Mesenteric fat pad (tissue), 1 donor: ENCODE measurements at regions not wholly inside any gene's neighbourhood (a gene's known extent, or its start where the extent isn't known, plus 50 kb on each side); places are given as distances from the start of the nearest gene placed in this dataset.

Source experiments
- DNase-seq: peaks from one replicate; pipeline ENCODE4 v3.0.0-alpha.2; 2020; ENCODE audit warnings: low spot score
- donor health status: DM: yes; HTN: yes; CAD: no.

GRCh38 chr3:194860725-194861124 is 175.0 kb downstream of the FAM43A start:
- no peak for DNase-seq

GRCh38 chr3:194861375-194861774 is 175.7 kb downstream of the FAM43A start:
- DNase-seq = no peak

DNA sequence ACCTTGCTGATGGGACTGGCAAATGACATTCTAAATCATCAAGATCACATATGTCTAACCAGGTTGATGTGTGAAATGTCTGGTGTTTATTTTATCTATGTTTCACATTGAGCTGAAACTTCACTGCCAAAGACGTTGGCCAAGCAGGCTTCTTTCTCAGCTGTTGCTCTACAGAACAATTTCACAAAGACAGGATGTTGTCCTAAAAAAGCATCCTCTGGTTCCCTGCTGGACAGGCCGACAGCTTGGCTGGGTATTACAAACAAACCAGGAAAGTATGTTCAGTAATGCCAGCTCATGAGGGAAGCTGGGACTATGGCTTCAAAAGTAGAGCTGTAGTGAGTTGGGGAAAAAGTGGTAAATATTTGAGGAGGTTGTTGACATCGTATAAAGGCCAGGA is 179.4 kb downstream of the FAM43A start:
- no peak for DNase-seq

- no peak for DNase-seq
Observed at GRCh38 chr3:194865615-194866014, 179.9 kb downstream of the FAM43A start.

DNA sequence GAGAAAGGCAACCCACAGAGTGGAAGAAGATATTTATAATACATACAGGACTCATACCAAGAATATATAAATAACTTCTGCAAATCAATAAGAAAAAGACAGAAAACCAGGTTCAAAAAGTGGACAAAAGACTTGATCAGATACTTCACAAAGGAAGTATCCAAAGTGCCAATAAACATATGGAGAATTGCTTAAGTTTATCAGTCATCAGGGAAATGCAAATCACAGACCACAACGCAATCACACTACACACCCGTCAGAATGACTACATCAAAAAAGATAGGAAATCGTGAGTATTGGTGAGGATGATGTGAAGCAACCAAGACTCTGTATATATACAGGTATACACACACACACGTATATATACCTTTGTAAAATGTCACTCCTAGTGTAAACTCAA is 180.6 kb downstream of the FAM43A start:
- DNase-seq = no peak

GRCh38 chr3:194867270-194867983 is 181.7 kb downstream of the FAM43A start:
- DNase-seq = no peak

GRCh38 chr3:194868831-194869230 is 183.1 kb downstream of the FAM43A start:
- no peak for DNase-seq

- peak; percentile 37 for DNase-seq
Observed at GRCh38 chr3:194869482-194870169, 183.9 kb downstream of the FAM43A start.

GRCh38 chr3:194870394-194871110 is 184.9 kb downstream of the FAM43A start:
- DNase-seq = peak; percentile 33

DNA sequence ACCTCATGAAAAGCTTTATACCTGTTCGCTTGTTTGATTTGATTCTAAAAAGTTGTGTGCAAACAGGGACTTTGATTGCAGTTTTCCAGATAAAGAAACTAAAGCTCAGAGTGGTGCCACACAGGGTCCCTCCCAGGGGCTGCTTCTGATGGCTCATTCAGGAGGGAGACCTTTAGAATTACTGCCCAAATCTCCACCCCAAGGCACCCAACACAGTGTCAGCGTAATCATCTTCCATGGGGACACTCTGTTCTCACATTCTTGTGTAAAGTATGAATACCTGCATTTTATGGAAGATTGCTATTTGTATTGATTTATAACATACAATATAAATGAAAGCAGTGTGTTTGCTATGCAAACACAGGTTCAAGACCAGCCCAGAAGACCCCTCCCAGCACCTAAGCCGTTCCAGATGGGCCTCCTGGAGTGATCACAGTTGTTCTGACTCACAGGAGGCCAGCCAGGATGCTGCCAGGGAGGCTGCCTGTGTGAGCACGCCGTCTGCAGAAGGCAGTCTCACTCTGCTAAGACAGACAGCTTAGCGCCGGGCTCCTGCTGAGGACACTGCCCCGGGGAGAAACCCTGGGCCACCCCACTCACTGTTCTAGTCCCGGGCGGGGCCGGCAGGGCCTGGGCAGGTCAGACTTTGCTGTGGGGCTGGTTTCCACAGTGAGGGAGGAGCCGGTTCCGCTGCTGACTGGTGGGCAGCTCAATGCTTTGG is 185.6 kb downstream of the FAM43A start:
- DNase-seq = peak; percentile 91

- DNase-seq = peak; percentile 82
Observed at GRCh38 chr3:194871864-194872668, 186.4 kb downstream of the FAM43A start.

DNA sequence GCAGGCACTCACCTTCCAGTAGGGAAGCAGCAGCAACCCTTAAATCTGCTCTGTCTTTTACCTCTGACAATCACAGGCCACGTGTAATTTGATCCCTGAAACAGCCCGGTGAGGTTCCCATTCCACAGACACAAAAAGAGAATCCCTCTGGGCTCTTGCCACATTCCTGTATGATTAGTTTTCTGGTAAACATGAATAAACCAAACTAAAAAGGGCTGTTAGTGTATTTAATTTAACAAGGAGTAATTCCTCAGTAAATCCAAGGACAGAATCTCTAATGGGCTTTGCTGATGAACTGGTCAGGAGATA is 186.9 kb downstream of the FAM43A start:
- DNase-seq = no peak

DNA sequence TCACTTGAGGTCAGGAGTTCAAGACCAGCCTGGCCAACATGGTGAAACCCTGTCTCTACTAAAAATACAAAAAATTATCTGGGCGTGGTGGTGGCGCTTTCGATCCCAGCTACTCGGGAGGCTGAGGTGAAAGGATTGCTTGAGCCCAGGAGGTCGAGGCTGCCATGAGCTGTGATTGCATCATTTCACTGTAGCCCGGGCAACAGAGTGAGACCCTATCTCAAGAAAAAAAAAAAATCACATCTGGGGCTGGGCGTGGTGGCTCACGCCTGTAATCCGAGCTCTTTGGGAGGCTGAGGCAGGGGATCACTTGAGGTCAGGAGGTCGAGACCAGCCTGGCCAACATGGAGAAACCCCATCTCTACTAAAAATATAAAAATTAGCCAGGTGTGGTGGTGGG is 187.8 kb downstream of the FAM43A start:
- DNase-seq = peak; percentile 16

- peak; percentile 24 for DNase-seq
Observed at GRCh38 chr3:194874206-194874605, 188.5 kb downstream of the FAM43A start.

GRCh38 chr3:194874783-194875182 is 189.1 kb downstream of the FAM43A start:
- DNase-seq = peak; percentile 37

DNA sequence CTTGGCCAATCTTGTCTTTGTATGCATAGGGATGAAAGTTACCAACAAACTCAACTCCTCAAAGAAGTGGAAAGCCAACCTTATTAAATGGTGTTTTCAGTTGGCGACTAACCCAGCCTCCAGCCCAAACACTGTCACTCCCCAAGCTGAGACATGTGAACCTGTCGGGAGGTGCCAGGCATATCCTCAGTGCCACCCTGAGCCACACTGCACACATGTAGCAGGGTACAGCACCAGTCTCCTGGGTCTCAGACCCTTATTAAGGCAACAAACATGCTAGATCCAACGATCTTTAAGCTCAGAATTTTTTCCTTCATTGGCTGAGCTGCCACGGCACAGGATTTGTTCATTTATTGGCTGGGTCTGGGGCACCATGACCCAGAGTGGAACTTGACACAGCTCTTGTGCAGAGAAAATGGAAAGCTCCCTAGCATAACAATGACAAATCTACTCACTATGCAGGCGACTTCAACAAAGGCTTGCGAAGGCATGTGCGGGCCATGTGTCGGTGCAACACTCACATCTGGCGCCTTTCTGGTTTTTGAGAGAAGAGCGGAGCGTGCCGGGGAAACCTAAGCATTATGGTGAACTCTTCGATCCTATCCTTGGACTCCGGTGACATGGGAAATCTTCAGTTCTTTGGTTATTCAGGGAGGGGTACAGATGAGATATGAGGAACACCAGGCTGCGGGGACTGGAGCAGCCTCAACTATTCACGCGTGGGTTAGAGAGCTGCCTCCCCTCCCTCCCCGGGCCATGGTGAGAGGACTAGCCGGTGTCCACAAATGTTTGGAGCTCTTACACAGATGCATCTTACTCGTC is 190.1 kb downstream of the FAM43A start:
- DNase-seq = peak; percentile 57

- peak; percentile 86 for DNase-seq
Observed at GRCh38 chr3:194876403-194877095, 190.9 kb downstream of the FAM43A start.

DNA sequence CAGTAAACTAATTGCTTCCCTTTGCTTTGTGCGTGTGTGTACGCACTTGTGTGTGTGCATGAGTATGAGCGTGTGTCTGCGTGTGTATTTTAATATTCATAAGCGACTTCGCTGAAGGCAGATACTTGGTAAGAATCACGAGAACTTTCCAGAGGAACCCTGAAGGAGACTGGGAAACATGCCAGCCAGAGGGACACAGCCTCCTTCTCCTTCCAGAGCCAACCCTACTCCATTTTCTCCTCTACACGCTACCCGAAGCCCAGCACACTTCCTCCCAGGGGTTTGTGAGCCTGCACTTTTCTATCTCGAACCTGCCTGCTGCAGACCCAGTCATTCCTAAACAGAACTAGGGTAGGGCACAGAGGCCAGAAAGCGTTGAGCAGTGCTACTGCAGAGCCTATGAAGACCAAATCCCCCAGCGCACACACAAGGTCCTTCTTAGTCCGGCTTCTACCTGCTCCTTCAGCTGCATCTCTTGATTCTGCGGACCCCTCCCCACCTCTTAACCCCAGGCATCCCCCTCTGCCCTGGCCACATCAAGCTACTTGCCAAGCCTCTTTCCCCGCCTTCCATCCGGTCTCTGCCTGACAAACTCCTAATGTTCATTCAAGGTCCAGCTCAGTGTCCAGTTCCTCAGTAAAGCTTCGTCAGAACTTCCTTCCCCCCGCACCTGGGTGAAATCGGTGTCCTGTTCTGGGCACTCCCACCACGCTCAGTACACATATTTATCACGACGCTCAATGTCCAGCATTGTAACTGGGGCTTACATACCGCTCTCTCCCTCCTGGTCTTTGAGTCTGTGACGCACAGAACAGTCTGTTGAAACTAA is 191.8 kb downstream of the FAM43A start:
- peak; percentile 77 for DNase-seq
